Posterior cingulate gyrus (tissue), 11 donors: ENCODE measurements at regions not wholly inside any gene's neighbourhood (a gene's known extent, or its start where the extent isn't known, plus 50 kb on each side); places are given as distances from the start of the nearest gene placed in this dataset.
"Not testable (repeated sequence)": the region's sequence is repeated elsewhere in the genome, so short reads cannot be mapped to it uniquely, and the experiment has no call there.

Source experiments
- DNase-seq, 10 donors: peaks; one replicate each; pipeline versions ENCODE4 v3.0.0 to v3.0.0-alpha.2; 2020 to 2021; ENCODE audit warnings: mixed read lengths in 3 of 10
- intact Hi-C: fragments of 100-400 bp; cut with DNase I; formaldehyde crosslinking; loops from one replicate; pipeline ENCODE4 v1.15.1; 2023

- intact Hi-C loops, result not testable (repeated sequence)
- peak in 3 of 10 donors; percentile 52 to 55 (median 54) for DNase-seq
Measured at GRCh38 chr16:33992513-33993177, 533.2 kb downstream of the TP53TG3F start.

GRCh38 chr16:33994207-33994606 is 534.8 kb downstream of the TP53TG3F start:
- intact Hi-C loops, result not testable (repeated sequence)
- DNase-seq, result peak in 2 of 10 donors; percentile 30 to 32

- intact Hi-C loops, result not testable (repeated sequence)
- peak in 2 of 10 donors; percentile 47 to 63 for DNase-seq
Measured at GRCh38 chr16:33995821-33996372, 536.5 kb downstream of the TP53TG3F start.

- DNase-seq, result peak in 3 of 10 donors; percentile 47 to 61 (median 61)
- intact Hi-C loops, result not testable (repeated sequence)
Measured at GRCh38 chr16:34001184-34001583, 541.8 kb downstream of the TP53TG3F start.

GRCh38 chr16:34001961-34002360 is 542.5 kb downstream of the TP53TG3F start:
- intact Hi-C loops, result not testable (repeated sequence)
- DNase-seq, result peak in 1 of 10 donors; percentile 33

- peak in 2 of 10 donors; percentile 66 to 72 for DNase-seq
- intact Hi-C loops, result not testable (repeated sequence)
Measured at GRCh38 chr16:34014841-34015820, 555.7 kb downstream of the TP53TG3F start.

- DNase-seq, intact Hi-C loops: not testable (repeated sequence)
Measured at GRCh38 chr16:34018277-34018676, 558.9 kb downstream of the TP53TG3F start.

GRCh38 chr16:34050787-34051320 is 591.4 kb downstream of the TP53TG3F start:
- intact Hi-C loops, result no loop called here

GRCh38 chr16:34054137-34054536 is 594.7 kb downstream of the TP53TG3F start:
- intact Hi-C loops, result no loop called here
- no peak for DNase-seq

More at GRCh38 chr16:34050787-34051320, 591.4 kb downstream of the TP53TG3F start:
- DNase-seq, result peak in 3 of 10 donors; percentile 55 to 67 (median 64)

GRCh38 chr16:34054969-34055368 is 595.6 kb downstream of the TP53TG3F start:
- DNase-seq, result no peak
- intact Hi-C loops, result no loop called here

- intact Hi-C loops, DNase-seq: not testable (repeated sequence)
Measured at GRCh38 chr16:34062620-34063253, 603.3 kb downstream of the TP53TG3F start.

GRCh38 chr16:34063498-34064157 is 604.2 kb downstream of the TP53TG3F start:
- intact Hi-C loops, DNase-seq: not testable (repeated sequence)

GRCh38 chr16:34064602-34065001 is 605.2 kb downstream of the TP53TG3F start:
- DNase-seq, intact Hi-C loops: not testable (repeated sequence)

GRCh38 chr16:34069731-34070130 is 610.3 kb downstream of the TP53TG3F start:
- DNase-seq, intact Hi-C loops: not testable (repeated sequence)

GRCh38 chr16:34078691-34079090 is 619.3 kb downstream of the TP53TG3F start:
- intact Hi-C loops, result no loop called here
- no peak for DNase-seq

GRCh38 chr16:34085038-34085437 is 625.6 kb downstream of the TP53TG3F start:
- not testable (repeated sequence) for DNase-seq

GRCh38 chr16:34095006-34095405 is 635.6 kb downstream of the TP53TG3F start:
- DNase-seq, intact Hi-C loops: not testable (repeated sequence)

More at GRCh38 chr16:34085038-34085437, 625.6 kb downstream of the TP53TG3F start:
- intact Hi-C loops, result not testable (repeated sequence)

- DNase-seq, intact Hi-C loops: not testable (repeated sequence)
Measured at GRCh38 chr16:34096911-34097310, 637.5 kb downstream of the TP53TG3F start.

GRCh38 chr16:34097326-34097725 is 637.9 kb downstream of the TP53TG3F start:
- intact Hi-C loops, DNase-seq: not testable (repeated sequence)
